ENCODE measurements at regions not wholly inside any gene's neighbourhood (a gene's known extent, or its start where the extent isn't known, plus 50 kb on each side); places are given as distances from the start of the nearest gene placed in this dataset.

- Mint-ChIP-seq H3K9me3 (ENCODE audit: unreplicated experiment) (no peaks in the 10 kb centered on the region), H3K4me3 (ENCODE audit: unreplicated experiment) (no peak overlapping the region), H3K4me1 (ENCODE audit: low read depth, unreplicated experiment) (no peaks in the 10 kb centered on the region), H3K27me3 (ENCODE audit: insufficient read depth, unreplicated experiment) (no peaks in the 10 kb centered on the region), H3K27ac (ENCODE audit: unreplicated experiment) (no peak overlapping the region), H3K36me3 (ENCODE audit: insufficient read depth, unreplicated experiment) (no peaks in the 10 kb centered on the region)
- H3K27me3 ChIP-seq (replicated peaks; ENCODE audit: control insufficient read depth, insufficient read depth, low read length) = no peaks in the 10 kb centered on the region
- TF ChIP-seq, protein P1, sequence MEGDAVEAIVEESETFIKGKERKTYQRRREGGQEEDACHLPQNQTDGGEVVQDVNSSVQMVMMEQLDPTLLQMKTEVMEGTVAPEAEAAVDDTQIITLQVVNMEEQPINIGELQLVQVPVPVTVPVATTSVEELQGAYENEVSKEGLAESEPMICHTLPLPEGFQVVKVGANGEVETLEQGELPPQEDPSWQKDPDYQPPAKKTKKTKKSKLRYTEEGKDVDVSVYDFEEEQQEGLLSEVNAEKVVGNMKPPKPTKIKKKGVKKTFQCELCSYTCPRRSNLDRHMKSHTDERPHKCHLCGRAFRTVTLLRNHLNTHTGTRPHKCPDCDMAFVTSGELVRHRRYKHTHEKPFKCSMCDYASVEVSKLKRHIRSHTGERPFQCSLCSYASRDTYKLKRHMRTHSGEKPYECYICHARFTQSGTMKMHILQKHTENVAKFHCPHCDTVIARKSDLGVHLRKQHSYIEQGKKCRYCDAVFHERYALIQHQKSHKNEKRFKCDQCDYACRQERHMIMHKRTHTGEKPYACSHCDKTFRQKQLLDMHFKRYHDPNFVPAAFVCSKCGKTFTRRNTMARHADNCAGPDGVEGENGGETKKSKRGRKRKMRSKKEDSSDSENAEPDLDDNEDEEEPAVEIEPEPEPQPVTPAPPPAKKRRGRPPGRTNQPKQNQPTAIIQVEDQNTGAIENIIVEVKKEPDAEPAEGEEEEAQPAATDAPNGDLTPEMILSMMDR (IDR thresholded peaks at IDR 0.05; ENCODE audit: insufficient read depth in 1 of 2, low read depth in 1 of 2, low read length in 1 of 2, severe bottlenecking in 1 of 2, unreplicated experiment in 1 of 2) = no peak
- no TSS peak for BruUV-seq (replicated peaks)
- H3K4me1 ChIP-seq = no peaks in the 10 kb centered on the region
- CTCF ChIA-PET = no interaction called here
- DNase-seq = no peak
- intact Hi-C loops (cut with micrococcal nuclease; ENCODE audit: unreplicated experiment) = no loop called here
- POLR2A ChIA-PET = no interaction called here
- H3K36me3 ChIP-seq (ENCODE audit: control insufficient read depth, insufficient read depth, low read length) = no peaks in the 10 kb centered on the region
- no peak overlapping the region for H3K4me3 ChIP-seq (ENCODE audit: low read depth, low read length)
- H3K9me3 ChIP-seq = no peaks in the 10 kb centered on the region
Observed at GRCh38 chr4:170667814-170668213, 578.1 kb upstream of the AADAT start.

GRCh38 chr4:170666909-170667308, 577.2 kb upstream of the AADAT start:
- H3K9me3 ChIP-seq = no peaks in the 10 kb centered on the region
- no peaks in the 10 kb centered on the region for H3K4me1 ChIP-seq
- CTCF ChIA-PET = no interaction called here
- no peaks in the 10 kb centered on the region for H3K36me3 ChIP-seq (ENCODE audit: control insufficient read depth, insufficient read depth, low read length)
- POLR2A ChIA-PET = no interaction called here
- TF ChIP-seq, protein P1 (IDR thresholded peaks at IDR 0.05; ENCODE audit: insufficient read depth in 1 of 2, low read depth in 1 of 2, low read length in 1 of 2, severe bottlenecking in 1 of 2, unreplicated experiment in 1 of 2) = no peak
- H3K4me1 Mint-ChIP-seq (ENCODE audit: low read depth, unreplicated experiment) = peaks cover 6% of the 10 kb centered on the region
- H3K4me3 Mint-ChIP-seq (ENCODE audit: unreplicated experiment) = no peak overlapping the region
- no peaks in the 10 kb centered on the region for H3K36me3 Mint-ChIP-seq (ENCODE audit: insufficient read depth, unreplicated experiment)
- no peak for DNase-seq
- no TSS peak for BruUV-seq (replicated peaks)
- no peak overlapping the region for H3K4me3 ChIP-seq (ENCODE audit: low read depth, low read length)
- H3K9me3 Mint-ChIP-seq (ENCODE audit: unreplicated experiment) = no peaks in the 10 kb centered on the region
- H3K27me3 ChIP-seq (replicated peaks; ENCODE audit: control insufficient read depth, insufficient read depth, low read length) = no peaks in the 10 kb centered on the region
- intact Hi-C loops (cut with micrococcal nuclease; ENCODE audit: unreplicated experiment) = no loop called here
- H3K27ac Mint-ChIP-seq (ENCODE audit: unreplicated experiment) = no peak overlapping the region
- H3K27me3 Mint-ChIP-seq (ENCODE audit: insufficient read depth, unreplicated experiment) = no peaks in the 10 kb centered on the region

DNA sequence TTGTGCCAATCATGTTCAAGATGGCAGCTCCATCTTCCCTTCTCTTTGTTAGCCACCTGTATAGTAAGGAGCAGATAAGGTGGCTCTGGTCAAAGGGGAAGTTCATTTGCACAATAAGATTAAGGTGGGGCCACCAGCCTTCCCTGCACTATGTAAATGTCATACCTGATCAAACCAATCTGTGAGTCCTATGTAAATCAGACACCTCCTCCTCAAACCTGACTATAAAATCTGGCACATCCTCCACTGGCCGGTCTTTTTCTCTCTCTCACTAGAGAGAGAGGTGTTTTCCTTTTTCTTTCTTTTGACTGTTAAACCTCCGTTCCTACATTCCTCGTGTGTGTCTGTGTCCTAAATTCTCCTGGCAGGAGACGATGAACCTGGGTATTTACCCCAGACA, 572.5 kb upstream of the AADAT start:
- H3K36me3 Mint-ChIP-seq (ENCODE audit: insufficient read depth, unreplicated experiment) = no peaks in the 10 kb centered on the region
- H3K4me3 Mint-ChIP-seq (ENCODE audit: unreplicated experiment) = no peak overlapping the region
- peaks cover 6% of the 10 kb centered on the region for H3K4me1 Mint-ChIP-seq (ENCODE audit: low read depth, unreplicated experiment)
- no peaks in the 10 kb centered on the region for H3K27me3 Mint-ChIP-seq (ENCODE audit: insufficient read depth, unreplicated experiment)
- intact Hi-C loops (cut with micrococcal nuclease; ENCODE audit: unreplicated experiment) = no loop called here
- TF ChIP-seq, protein P1 (IDR thresholded peaks at IDR 0.05; ENCODE audit: insufficient read depth in 1 of 2, low read depth in 1 of 2, low read length in 1 of 2, severe bottlenecking in 1 of 2, unreplicated experiment in 1 of 2) = no peak
- H3K9me3 Mint-ChIP-seq (ENCODE audit: unreplicated experiment) = no peaks in the 10 kb centered on the region
- DNase-seq = no peak
- no peaks in the 10 kb centered on the region for H3K27me3 ChIP-seq (replicated peaks; ENCODE audit: control insufficient read depth, insufficient read depth, low read length)
- H3K4me1 ChIP-seq = no peaks in the 10 kb centered on the region
- no peaks in the 10 kb centered on the region for H3K9me3 ChIP-seq
- BruUV-seq (replicated peaks) = no TSS peak
- no peak overlapping the region for H3K27ac Mint-ChIP-seq (ENCODE audit: unreplicated experiment)
- H3K36me3 ChIP-seq (ENCODE audit: control insufficient read depth, insufficient read depth, low read length) = no peaks in the 10 kb centered on the region
- no peak overlapping the region for H3K4me3 ChIP-seq (ENCODE audit: low read depth, low read length)
- POLR2A ChIA-PET = no interaction called here
- CTCF ChIA-PET = no interaction called here
